Calu3 (cell line): ENCODE measurements at regions not wholly inside any gene's neighbourhood (a gene's known extent, or its start where the extent isn't known, plus 50 kb on each side); places are given as distances from the start of the nearest gene placed in this dataset.
"Not testable (repeated sequence)": the region's sequence is repeated elsewhere in the genome, so short reads cannot be mapped to it uniquely, and the experiment has no call there.

Experiments used
- BruUV-seq: library from RNA; stranded (reverse); fragments of 400-500 nt; replicated peaks from 2 replicates; lab custom pipeline; 2021; lab: Mats Ljungman, UMichigan
- CTCF ChIA-PET: fragments of 300-600 bp; sonication (Branson Sonifier 250); formaldehyde crosslinking; loops from one replicate; lab custom pipeline; 2022; ENCODE audit warnings: antibody characterized with exemption; lab: Charles Lee
- DNase-seq: peaks from one replicate; pipeline ENCODE4 v3.0.0; 2022
- H3K27ac Mint-ChIP-seq: one replicate; pipeline ENCODE4 v1.8.0; 2022; ENCODE audit warnings: mixed read lengths; ENCODE audit not compliant: unreplicated experiment
- H3K27me3 Mint-ChIP-seq: one replicate; pipeline ENCODE4 v1.8.0; 2022; ENCODE audit warnings: mixed read lengths; ENCODE audit not compliant: unreplicated experiment
- H3K36me3 Mint-ChIP-seq: one replicate; pipeline ENCODE4 v1.8.0; 2022; ENCODE audit warnings: mild to moderate bottlenecking, moderate library complexity, mixed read lengths; ENCODE audit not compliant: insufficient read depth, unreplicated experiment
- H3K4me1 Mint-ChIP-seq: one replicate; pipeline ENCODE4 v1.8.0; 2022; ENCODE audit warnings: mild to moderate bottlenecking, low read depth, mixed read lengths; ENCODE audit not compliant: unreplicated experiment
- H3K4me3 Mint-ChIP-seq: one replicate; pipeline ENCODE4 v1.8.0; 2022; ENCODE audit warnings: mild to moderate bottlenecking, low read depth, moderate library complexity, mixed read lengths; ENCODE audit not compliant: unreplicated experiment
- H3K9me3 Mint-ChIP-seq: one replicate; pipeline ENCODE4 v1.8.0; 2022; ENCODE audit warnings: low read depth, mixed read lengths; ENCODE audit not compliant: unreplicated experiment
- CTCF ChIP-seq: fragments of 200-600 bp; IDR thresholded peaks from one replicate; pipeline ENCODE4 v1.8.0; 2022; ENCODE audit warnings: antibody characterized with exemption; ENCODE audit not compliant: unreplicated experiment
- intact Hi-C: fragments of 100-400 bp; cut with micrococcal nuclease; formaldehyde crosslinking; loops from one replicate; pipeline ENCODE4 v1.10.0; 2022; ENCODE audit not compliant: unreplicated experiment

GRCh38 chr9:2425676-2426075 lies 195.9 kb upstream of the VLDLR start:
- no peak overlapping the region for H3K4me3 Mint-ChIP-seq
- no TSS peak for BruUV-seq
- intact Hi-C loops, result no loop called here
- no peak for DNase-seq
- H3K4me1 Mint-ChIP-seq, result no peaks in the 10 kb centered on the region
- H3K27me3 Mint-ChIP-seq, result peaks cover 24% of the 10 kb centered on the region
- no peak for TF ChIP-seq CTCF
- no peaks in the 10 kb centered on the region for H3K9me3 Mint-ChIP-seq
- H3K27ac Mint-ChIP-seq, result no peak overlapping the region
- CTCF ChIA-PET, result no interaction called here
- H3K36me3 Mint-ChIP-seq, result no peaks in the 10 kb centered on the region

GRCh38 chr9:2427120-2427891 lies 194.3 kb upstream of the VLDLR start:
- H3K9me3 Mint-ChIP-seq, result no peaks in the 10 kb centered on the region
- H3K4me1 Mint-ChIP-seq, result no peaks in the 10 kb centered on the region
- H3K36me3 Mint-ChIP-seq, result no peaks in the 10 kb centered on the region
- DNase-seq, result no peak
- no TSS peak for BruUV-seq
- no peak overlapping the region for H3K27ac Mint-ChIP-seq
- intact Hi-C loops, result no loop called here
- H3K27me3 Mint-ChIP-seq, result peaks cover 24% of the 10 kb centered on the region
- CTCF ChIA-PET, result no interaction called here
- TF ChIP-seq CTCF, result no peak
- no peak overlapping the region for H3K4me3 Mint-ChIP-seq

GRCh38 chr9:2439957-2440356 lies 181.6 kb upstream of the VLDLR start:
- Mint-ChIP-seq H3K9me3 (peaks cover 15% of the 10 kb centered on the region), H3K4me3 (no peak overlapping the region), H3K27me3 (no peaks in the 10 kb centered on the region), H3K36me3 (no peaks in the 10 kb centered on the region), H3K4me1 (no peaks in the 10 kb centered on the region), H3K27ac (no peak overlapping the region)
- BruUV-seq, result no TSS peak
- DNase-seq, result no peak
- intact Hi-C loops, result no loop called here
- TF ChIP-seq CTCF, result no peak
- CTCF ChIA-PET, result no interaction called here

GRCh38 chr9:2443933-2444332 lies 177.7 kb upstream of the VLDLR start:
- H3K4me3 Mint-ChIP-seq, H3K36me3 Mint-ChIP-seq, CTCF ChIA-PET, intact Hi-C loops, H3K27me3 Mint-ChIP-seq, H3K4me1 Mint-ChIP-seq, H3K27ac Mint-ChIP-seq, BruUV-seq, DNase-seq: not testable (repeated sequence)
- H3K9me3 Mint-ChIP-seq, result peaks cover 12% of the 10 kb centered on the region

- Mint-ChIP-seq H3K36me3 (no peaks in the 10 kb centered on the region), H3K27me3 (no peaks in the 10 kb centered on the region), H3K4me3 (no peak overlapping the region), H3K4me1 (peaks cover 11% of the 10 kb centered on the region), H3K9me3 (peaks cover 7% of the 10 kb centered on the region), H3K27ac (no peak overlapping the region)
- BruUV-seq, result no TSS peak
- CTCF ChIA-PET, result no interaction called here
- TF ChIP-seq CTCF, result no peak
- no peak for DNase-seq
- intact Hi-C loops, result no loop called here
These were observed 173.3 kb upstream of the VLDLR start for GRCh38 chr9:2448193-2448738.
